Rectal smooth muscle tissue (tissue), 1 donor: ENCODE measurements at regions not wholly inside any gene's neighbourhood (a gene's known extent, or its start where the extent isn't known, plus 50 kb on each side); places are given as distances from the start of the nearest gene placed in this dataset.

ENCODE experiments used
- H3K27ac ChIP-seq: one replicate; pipeline ENCODE4 v1.7.0; 2013; ENCODE audit warnings: low read depth, low read length, inconsistent platforms
- H3K27me3 ChIP-seq: one replicate; pipeline ENCODE4 v1.7.0; 2013; ENCODE audit warnings: low read length; ENCODE audit not compliant: control insufficient read depth, insufficient read depth
- H3K36me3 ChIP-seq: one replicate; pipeline ENCODE4 v1.7.0; 2013; ENCODE audit warnings: low read length; ENCODE audit not compliant: control insufficient read depth, insufficient read depth
- H3K4me1 ChIP-seq: one replicate; pipeline ENCODE4 v1.7.0; 2013; ENCODE audit warnings: low read length; ENCODE audit not compliant: control insufficient read depth, insufficient read depth
- H3K4me3 ChIP-seq: one replicate; pipeline ENCODE4 v1.7.0; 2013; ENCODE audit warnings: low read length
- H3K9ac ChIP-seq: one replicate; pipeline ENCODE4 v1.7.0; 2013; ENCODE audit warnings: low read length

GRCh38 chr2:42971947-42972736 lies 179.8 kb upstream of the HAAO start:
- Histone ChIP-seq H3K27ac (no peak overlapping the region), H3K4me1 (peaks cover 16% of the 10 kb centered on the region), H3K27me3 (no peaks in the 10 kb centered on the region), H3K4me3 (no peak overlapping the region), H3K36me3 (no peaks in the 10 kb centered on the region), H3K9ac (no peak overlapping the region)

- peaks cover 16% of the 10 kb centered on the region for H3K4me1 ChIP-seq
- H3K9ac ChIP-seq, result no peak overlapping the region
- no peaks in the 10 kb centered on the region for H3K36me3 ChIP-seq
- H3K27ac ChIP-seq, result no peak overlapping the region
- no peaks in the 10 kb centered on the region for H3K27me3 ChIP-seq
- no peak overlapping the region for H3K4me3 ChIP-seq
These were observed 179.0 kb upstream of the HAAO start for GRCh38 chr2:42971381-42971780.

GRCh38 chr2:42970151-42970550 lies 177.8 kb upstream of the HAAO start:
- Histone ChIP-seq H3K27ac (no peak overlapping the region), H3K4me3 (no peak overlapping the region), H3K36me3 (no peaks in the 10 kb centered on the region), H3K4me1 (peaks cover 16% of the 10 kb centered on the region), H3K9ac (no peak overlapping the region), H3K27me3 (no peaks in the 10 kb centered on the region)

- Histone ChIP-seq H3K36me3 (no peaks in the 10 kb centered on the region), H3K27me3 (no peaks in the 10 kb centered on the region), H3K9ac (no peak overlapping the region), H3K4me3 (no peak overlapping the region), H3K4me1 (peaks cover 12% of the 10 kb centered on the region), H3K27ac (no peak overlapping the region)
These were observed 177.1 kb upstream of the HAAO start for GRCh38 chr2:42969231-42970150.

- no peaks in the 10 kb centered on the region for H3K27me3 ChIP-seq
- peak overlapping the region; percentile 45 for H3K27ac ChIP-seq
- H3K4me3 ChIP-seq, result no peak overlapping the region
- no peaks in the 10 kb centered on the region for H3K36me3 ChIP-seq
- no peak overlapping the region for H3K9ac ChIP-seq
- peaks cover 8% of the 10 kb centered on the region for H3K4me1 ChIP-seq
These were observed 175.7 kb upstream of the HAAO start for GRCh38 chr2:42967959-42968674.

- Histone ChIP-seq H3K36me3 (no peaks in the 10 kb centered on the region), H3K4me1 (peaks cover 13% of the 10 kb centered on the region), H3K27me3 (no peaks in the 10 kb centered on the region), H3K27ac (no peak overlapping the region), H3K4me3 (no peak overlapping the region), H3K9ac (no peak overlapping the region)
These were observed 173.5 kb upstream of the HAAO start for GRCh38 chr2:42965910-42966309.

GRCh38 chr2:42965196-42965595 lies 172.8 kb upstream of the HAAO start:
- Histone ChIP-seq H3K9ac (no peak overlapping the region), H3K27me3 (no peaks in the 10 kb centered on the region), H3K27ac (no peak overlapping the region), H3K4me3 (no peak overlapping the region), H3K36me3 (no peaks in the 10 kb centered on the region), H3K4me1 (peaks cover 19% of the 10 kb centered on the region)

GRCh38 chr2:42964439-42965083 lies 172.2 kb upstream of the HAAO start:
- peaks cover 24% of the 10 kb centered on the region for H3K4me1 ChIP-seq
- no peak overlapping the region for H3K9ac ChIP-seq
- no peak overlapping the region for H3K27ac ChIP-seq
- no peaks in the 10 kb centered on the region for H3K36me3 ChIP-seq
- no peak overlapping the region for H3K4me3 ChIP-seq
- H3K27me3 ChIP-seq, result no peaks in the 10 kb centered on the region

GRCh38 chr2:42963452-42964068 lies 171.2 kb upstream of the HAAO start:
- Histone ChIP-seq H3K36me3 (no peaks in the 10 kb centered on the region), H3K27me3 (no peaks in the 10 kb centered on the region), H3K27ac (peak overlapping the region; percentile 8), H3K4me1 (peaks cover 27% of the 10 kb centered on the region), H3K9ac (no peak overlapping the region), H3K4me3 (no peak overlapping the region)

GRCh38 chr2:42962508-42962953 lies 170.1 kb upstream of the HAAO start:
- no peaks in the 10 kb centered on the region for H3K36me3 ChIP-seq
- no peaks in the 10 kb centered on the region for H3K27me3 ChIP-seq
- H3K4me3 ChIP-seq, result no peak overlapping the region
- no peak overlapping the region for H3K9ac ChIP-seq
- H3K27ac ChIP-seq, result peak overlapping the region; percentile 54
- H3K4me1 ChIP-seq, result peaks cover 26% of the 10 kb centered on the region

- Histone ChIP-seq H3K27ac (peak overlapping the region; percentile 54), H3K36me3 (no peaks in the 10 kb centered on the region), H3K4me1 (peaks cover 24% of the 10 kb centered on the region), H3K4me3 (no peak overlapping the region), H3K27me3 (no peaks in the 10 kb centered on the region), H3K9ac (no peak overlapping the region)
These were observed 169.6 kb upstream of the HAAO start for GRCh38 chr2:42961961-42962360.
